OCI-M2 (cell line): ENCODE measurements at regions not wholly inside any gene's neighbourhood (a gene's known extent, or its start where the extent isn't known, plus 50 kb on each side); places are given as distances from the start of the nearest gene placed in this dataset.

Source experiments
- DNase-seq: peaks from one replicate; lab custom pipeline; 2025; ENCODE audit not compliant: unreplicated experiment; lab: John Stamatoyannopoulos, UW

GRCh38 chr13:33694546-33694945 lies 123.4 kb upstream of the RFC3 start:
- no peak for DNase-seq

GRCh38 chr13:33696530-33696929 lies 121.4 kb upstream of the RFC3 start:
- DNase-seq = no peak

DNA sequence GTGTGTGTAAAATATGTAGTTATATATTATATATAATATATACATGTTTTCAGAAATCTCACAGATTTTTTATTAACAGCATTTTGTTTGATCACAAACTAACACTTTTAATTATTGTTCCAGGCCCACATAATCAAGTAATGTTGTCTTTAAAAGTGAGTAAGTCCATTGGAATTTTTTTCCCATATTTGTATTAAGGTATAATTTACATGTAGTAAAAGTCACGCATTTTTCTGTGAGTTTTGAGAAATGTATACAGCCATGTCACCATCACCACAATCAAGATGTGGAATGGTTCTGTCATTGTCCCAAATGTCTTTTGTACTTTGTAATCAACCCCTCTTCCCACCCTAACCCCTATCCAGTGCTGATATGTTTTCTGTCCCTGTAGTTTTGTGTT lies 120.0 kb upstream of the RFC3 start:
- no peak for DNase-seq

- DNase-seq = no peak
Measured at GRCh38 chr13:33707449-33707848, 110.5 kb upstream of the RFC3 start.

GRCh38 chr13:33710924-33711323 lies 107.0 kb upstream of the RFC3 start:
- DNase-seq = no peak

DNA sequence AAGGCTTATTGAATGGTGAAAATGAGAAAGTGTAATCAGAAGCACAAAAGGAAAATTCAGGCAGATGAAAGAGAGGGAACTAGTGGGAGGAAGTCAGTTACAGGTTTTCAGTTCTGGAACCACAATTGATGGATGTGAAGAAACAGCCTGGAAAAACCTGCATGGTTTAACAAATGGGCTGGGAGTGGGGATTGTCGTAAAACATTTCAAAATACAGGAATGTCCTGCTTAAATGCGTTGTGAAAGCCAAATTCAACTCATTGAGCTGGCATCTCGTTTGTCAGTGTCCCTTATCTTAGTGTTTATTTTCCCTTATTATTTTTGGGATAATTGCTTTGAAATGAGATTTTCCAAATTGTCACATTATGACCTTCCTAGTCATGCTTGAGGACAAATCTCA lies 106.5 kb upstream of the RFC3 start:
- no peak for DNase-seq

DNA sequence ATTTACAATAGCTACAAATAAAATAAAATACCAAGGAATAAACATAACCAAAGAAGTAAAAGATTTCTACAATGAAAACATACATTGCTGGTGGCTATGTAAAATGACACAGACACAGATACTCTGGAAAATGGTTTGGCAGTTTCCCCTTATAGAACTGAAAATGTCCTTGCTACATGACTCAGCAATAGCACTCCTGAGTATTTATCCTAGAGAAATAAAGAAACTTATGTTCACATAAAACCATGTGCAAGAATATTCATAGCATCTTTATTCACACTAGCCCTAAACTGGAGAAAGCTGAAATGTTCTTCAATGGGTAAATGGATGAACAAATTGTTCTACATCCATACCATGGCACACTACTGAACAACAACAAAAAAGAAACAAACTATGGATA lies 100.2 kb upstream of the RFC3 start:
- no peak for DNase-seq

DNA sequence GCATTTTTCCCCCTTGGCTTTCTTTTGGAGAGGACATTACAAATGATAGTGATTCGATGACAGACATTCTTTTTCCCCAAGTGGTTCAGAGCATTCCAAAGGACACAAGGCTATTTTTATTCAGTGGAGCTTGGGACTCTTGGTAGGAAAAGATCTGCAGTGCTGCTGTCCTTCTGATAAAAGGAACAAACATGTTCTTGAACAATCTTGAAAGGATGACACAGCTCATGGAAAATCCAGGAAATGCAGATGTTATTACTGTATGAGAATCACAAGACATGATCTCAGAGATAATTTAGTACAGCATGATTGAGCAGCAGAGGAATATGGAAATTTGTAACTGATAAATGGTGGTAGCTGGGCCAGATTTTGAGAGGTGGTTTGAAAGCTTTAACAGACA lies 96.2 kb upstream of the RFC3 start:
- DNase-seq = no peak

DNA sequence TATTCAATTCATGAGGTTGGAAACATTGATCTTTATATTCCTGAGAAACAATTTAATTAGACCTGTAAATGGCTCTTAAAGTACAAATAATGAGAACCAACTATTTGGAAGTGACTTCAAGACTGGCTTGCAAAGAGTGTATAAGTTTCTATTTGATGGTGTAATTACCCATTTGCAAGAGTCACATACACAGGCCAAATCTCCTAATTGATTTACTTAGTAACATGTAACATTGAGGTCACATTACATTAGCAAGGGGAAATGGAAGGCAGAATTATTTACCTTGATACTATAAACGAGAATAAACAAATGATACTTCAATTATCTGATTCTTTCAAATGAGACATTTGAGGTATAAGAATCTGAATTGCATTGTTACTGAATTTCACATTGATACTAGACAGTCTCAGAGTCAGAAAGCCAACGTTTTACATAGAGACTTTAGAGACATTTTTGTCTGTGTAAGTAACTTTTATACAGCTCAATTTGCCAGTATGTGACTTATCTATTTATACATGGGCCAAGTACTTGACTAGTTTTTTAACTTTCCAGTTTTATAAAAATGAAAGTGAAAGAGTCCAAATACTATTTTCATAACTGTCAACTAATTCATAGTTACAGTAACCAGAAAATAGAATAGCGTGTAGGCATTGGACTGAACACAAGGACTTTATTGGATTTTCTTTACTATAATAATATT lies 95.6 kb upstream of the RFC3 start:
- no peak for DNase-seq

DNA sequence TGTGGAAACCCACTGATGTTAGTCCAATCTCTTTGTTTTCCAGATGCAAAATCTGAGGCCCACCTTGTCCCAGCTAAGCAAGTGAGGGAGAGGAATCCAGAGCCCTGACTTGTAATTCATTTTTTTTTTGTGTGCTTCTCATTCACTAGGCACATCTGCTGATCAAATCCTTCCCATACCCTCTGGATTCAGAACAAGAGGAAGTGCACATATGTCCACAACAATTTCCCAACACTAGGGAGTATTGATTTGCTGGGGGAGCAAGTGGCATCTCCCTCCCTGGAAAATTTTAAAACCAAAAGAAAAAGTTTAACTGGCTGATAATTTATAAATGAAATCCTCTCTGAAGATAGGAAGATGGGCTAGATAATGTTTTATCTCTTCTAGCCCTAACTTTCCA lies 94.6 kb upstream of the RFC3 start:
- DNase-seq = no peak

DNA sequence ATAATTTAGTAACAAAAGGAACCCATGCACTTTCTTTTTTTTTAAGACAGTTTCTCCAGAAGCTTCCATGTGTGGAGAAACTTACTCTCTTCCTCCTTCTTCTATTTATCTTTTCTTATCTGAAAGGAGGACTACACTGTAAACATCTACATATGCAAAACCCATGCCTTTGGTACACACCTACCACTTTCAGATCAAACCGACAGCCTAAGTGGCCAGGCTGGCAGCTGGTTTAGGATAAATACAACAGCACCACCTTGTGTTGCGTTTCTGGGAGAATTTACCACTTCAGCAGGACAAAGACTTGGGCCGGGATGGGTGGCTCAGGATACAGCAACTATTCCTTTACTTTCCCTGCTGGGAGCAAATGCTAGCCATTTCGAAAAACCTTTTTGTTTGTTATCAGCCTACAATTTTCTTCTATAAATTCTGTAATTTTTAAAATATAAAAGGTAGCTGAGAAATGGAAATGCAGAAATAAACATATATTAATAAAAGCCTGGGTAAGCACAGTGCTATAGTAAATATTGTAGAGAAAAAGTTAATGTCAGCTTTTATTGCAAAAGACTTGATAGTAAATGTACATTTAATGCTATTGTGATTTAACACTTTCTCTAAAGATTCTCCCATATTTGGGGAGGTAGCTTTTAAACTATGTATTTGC lies 94.0 kb upstream of the RFC3 start:
- peak; percentile 8 for DNase-seq

DNA sequence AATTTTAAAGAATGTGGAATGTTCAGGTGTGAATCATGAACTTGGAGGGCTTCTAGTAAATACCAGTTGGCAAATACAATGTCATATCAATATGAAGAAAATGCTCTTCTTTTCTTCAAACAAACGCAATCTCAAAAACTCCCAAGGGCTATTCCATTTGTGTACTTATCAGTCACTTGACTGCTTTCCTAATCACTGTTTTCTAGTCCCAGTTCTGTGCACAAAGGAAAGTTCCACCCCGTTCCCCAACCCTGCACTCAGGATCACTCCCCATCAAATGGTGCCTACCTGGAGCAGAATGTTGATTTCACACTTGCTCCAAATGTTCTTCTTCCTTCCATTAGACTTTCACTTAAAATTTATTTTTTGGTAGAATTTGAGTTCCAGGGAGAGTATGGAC lies 92.6 kb upstream of the RFC3 start:
- DNase-seq = no peak

GRCh38 chr13:33727297-33728083 lies 90.5 kb upstream of the RFC3 start:
- DNase-seq = no peak

DNA sequence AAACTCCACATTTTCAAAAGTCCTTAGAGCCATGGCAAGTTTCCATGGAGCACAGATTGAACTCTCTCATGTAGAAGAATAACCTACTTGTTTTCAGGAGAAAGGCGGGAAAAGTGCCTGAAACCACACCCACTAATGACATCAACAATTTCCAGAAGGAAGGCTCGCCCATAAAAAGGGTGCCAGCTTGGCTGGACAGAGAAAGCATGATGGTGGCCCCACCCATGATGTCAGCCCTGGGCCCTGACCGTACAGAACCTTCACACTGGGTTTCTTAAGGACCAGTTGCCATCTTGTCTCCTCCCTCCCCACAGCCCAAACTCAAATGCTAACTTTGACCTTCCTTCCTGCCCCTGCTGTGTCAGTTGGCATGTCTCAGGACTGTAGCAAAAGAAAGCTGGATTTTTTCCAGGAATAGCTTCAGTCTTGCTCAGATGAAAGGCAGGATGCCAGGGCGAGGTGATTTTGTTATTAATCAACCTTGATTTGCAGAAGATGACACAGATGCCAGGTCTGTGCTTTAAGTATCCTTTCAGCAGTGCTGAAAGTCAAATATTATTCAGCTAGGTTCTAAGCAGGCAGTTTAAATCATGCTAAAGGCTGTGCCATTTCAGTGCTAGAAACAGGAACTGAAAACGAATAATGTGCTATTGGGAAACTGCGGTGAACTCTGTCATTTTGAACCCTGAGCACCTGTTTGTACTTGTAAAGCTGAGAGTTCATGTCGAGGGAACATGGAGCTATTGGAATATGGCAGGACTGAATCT lies 89.5 kb upstream of the RFC3 start:
- DNase-seq = no peak

DNA sequence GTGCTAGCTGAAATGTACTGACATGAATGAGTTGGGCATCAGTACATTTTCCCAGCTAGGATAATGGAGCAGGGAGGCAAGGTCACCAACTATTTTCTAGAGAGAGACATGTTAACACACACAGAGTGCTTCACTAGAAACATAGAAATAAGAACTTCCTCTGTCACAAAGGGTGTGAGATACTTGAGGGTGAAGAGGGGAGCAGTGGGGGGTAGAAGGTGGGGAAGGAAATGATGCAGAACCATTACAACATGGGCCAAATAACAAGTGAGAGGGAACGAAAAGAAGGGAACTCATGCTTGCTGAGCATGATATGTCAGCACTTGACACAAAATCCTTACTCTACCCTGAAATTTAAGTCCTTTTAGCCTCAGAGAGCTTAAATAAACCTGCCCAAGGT lies 87.8 kb upstream of the RFC3 start:
- no peak for DNase-seq

GRCh38 chr13:33730619-33731018 lies 87.3 kb upstream of the RFC3 start:
- DNase-seq = no peak

DNA sequence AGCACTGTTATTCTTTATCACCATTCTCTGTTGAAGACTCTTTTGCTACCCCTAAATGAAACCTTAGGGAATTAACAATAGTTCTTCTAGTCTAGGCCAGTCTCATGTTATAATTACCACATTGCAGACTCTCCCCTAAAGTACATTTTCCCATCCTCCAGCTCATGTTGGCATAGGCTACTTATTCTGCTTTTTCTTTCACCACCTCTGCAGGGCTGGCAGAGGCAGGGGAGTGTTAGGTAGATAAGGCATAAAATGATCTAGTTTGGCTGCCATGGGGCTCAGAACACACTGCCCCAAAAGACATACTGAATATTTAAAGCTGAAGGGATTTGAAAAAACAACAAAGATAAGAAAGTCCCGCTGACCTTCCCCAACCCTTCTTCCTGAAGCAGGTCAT lies 82.7 kb upstream of the RFC3 start:
- DNase-seq = no peak

DNA sequence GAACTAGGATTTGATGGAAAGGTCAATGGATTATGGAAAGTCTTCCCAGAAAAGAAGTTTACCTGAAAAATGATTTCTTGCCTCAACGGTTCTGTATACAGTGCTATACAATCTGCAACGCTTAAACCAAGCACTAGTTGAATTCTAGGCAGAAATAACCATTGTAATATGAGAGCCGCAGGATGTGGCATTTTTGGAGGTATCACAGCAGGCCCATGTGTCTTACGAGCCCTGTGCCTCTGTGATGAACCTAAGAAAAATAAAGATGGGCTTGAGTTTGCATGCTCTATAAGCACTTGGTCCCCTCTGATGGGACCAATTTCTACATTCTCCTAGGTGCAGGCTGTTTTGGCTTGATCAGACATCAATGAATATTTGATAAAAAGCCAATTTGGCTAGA lies 78.7 kb upstream of the RFC3 start:
- DNase-seq = no peak

GRCh38 chr13:33740134-33740538 lies 77.8 kb upstream of the RFC3 start:
- no peak for DNase-seq

DNA sequence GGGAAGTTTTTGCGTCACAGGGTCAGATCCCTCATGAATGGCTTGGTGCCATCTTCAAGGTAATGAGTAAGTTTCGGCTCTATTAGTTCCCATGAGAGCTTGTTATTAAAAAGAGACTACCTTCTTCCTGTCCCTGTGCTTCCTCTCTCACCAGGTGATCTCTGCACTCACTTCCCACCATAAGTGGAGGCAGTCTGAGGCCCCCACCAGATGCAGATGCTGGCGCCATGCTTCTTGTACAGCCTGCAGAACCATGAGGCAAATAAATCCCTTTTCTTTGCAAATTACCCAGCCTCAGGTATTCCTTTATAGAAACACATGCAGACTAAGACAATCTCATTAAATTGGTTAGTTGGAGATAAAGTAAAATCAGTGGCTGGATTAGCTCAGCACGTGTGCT lies 75.6 kb upstream of the RFC3 start:
- no peak for DNase-seq
